Daoy (cell line): ENCODE measurements at regions not wholly inside any gene's neighbourhood (a gene's known extent, or its start where the extent isn't known, plus 50 kb on each side); places are given as distances from the start of the nearest gene placed in this dataset.
"Not testable (repeated sequence)": the region's sequence is repeated elsewhere in the genome, so short reads cannot be mapped to it uniquely, and the experiment has no call there.

ENCODE experiments used
- DNase-seq: peaks from one replicate; pipeline ENCODE4 v3.0.0-alpha.2; 2015; ENCODE audit warnings: low read depth

DNA sequence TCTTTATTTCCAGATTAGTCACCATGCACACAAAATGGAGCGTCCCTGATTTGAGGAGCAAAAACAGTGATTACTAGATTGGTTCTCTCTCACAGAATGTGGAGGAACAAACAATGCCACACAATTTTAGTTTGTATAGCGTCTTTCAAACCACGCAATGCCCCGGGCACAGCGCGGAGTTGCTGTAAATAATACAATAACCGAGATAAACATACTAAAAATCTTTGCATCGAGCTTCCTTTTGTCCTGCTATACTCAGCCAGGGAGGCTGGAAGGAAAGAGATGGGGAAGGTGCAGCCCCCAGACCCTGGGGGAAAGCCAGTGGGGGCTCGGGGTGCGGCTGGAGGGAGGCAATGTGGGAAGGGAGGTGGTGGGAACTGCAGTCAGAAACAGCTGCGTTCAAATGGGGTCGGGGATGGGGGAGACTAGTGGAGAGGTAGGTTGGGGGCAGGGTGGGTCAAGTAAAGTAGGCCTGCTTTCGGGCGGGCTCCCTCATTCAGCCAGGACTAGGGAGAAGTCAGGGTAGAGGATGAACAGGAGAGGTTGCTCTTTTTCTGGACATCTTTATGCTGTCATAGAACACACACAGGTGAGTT, 366.3 kb downstream of the RPS6KC1 start:
- no peak for DNase-seq

GRCh38 chr1:213417846-213418245, 366.8 kb downstream of the RPS6KC1 start:
- DNase-seq, result no peak

DNA sequence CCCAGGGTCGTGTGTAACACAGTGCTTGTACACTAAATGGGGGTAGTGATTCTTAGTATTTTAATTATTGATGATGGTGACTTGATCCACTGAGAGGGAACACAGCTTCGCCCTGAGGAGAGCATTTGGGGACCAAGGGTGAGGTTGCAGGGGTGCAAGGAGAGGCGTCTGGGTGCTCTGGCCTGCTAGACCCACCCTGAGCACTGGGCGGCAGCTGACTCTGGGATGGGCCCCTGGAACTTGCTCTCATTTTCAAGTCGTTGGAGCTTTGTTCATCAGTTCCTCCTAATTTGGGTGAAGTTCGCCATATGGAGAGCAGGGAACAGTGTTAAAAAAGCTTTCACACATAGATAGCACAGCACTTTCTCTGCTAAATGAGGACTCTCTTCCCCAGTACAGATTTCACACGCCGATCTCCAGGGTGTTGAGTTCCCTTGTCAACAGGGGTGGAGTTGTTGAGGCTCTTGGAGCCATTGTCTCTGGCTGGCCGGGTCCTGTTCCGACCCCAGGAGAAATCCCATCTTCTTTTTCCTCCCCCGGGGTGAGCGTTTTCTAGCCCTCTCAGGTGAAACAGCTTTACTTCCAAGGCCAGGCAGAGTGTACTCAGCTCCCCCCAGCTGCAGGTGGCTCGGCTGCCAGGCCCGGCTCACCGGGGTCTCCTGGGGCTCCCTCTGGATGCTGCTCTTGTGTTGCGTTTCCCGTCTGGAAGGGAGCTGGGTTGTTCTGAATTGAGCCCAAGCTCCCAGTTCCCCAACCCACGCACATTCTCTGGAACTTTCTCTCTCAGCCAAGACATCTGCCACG, 367.4 kb downstream of the RPS6KC1 start:
- no peak for DNase-seq

GRCh38 chr1:213419401-213420030, 368.5 kb downstream of the RPS6KC1 start:
- DNase-seq, result no peak

- DNase-seq, result not testable (repeated sequence)
These were observed 370.1 kb downstream of the RPS6KC1 start for GRCh38 chr1:213421178-213421577.

GRCh38 chr1:213423041-213423440, 372.0 kb downstream of the RPS6KC1 start:
- DNase-seq, result no peak

DNA sequence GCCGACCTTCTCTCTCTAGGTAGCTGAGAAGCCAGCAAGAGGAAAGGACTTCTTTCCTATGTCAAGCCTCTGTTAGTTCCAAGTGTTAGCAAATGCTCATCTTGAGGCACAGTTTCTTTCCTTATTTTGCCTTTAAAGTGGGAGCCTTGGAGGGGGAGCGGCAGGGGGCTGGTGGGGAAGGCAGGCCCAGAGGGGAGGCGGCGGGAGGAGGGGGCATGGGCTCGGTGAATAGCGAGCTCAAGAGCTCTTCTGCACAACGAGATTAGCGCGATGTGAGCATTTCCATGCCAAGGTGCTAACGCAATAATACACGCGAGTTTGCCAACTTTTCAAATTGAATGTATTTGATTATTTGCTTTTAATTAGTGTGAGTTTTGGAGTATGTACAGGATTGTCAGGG, 372.6 kb downstream of the RPS6KC1 start:
- no peak for DNase-seq

DNA sequence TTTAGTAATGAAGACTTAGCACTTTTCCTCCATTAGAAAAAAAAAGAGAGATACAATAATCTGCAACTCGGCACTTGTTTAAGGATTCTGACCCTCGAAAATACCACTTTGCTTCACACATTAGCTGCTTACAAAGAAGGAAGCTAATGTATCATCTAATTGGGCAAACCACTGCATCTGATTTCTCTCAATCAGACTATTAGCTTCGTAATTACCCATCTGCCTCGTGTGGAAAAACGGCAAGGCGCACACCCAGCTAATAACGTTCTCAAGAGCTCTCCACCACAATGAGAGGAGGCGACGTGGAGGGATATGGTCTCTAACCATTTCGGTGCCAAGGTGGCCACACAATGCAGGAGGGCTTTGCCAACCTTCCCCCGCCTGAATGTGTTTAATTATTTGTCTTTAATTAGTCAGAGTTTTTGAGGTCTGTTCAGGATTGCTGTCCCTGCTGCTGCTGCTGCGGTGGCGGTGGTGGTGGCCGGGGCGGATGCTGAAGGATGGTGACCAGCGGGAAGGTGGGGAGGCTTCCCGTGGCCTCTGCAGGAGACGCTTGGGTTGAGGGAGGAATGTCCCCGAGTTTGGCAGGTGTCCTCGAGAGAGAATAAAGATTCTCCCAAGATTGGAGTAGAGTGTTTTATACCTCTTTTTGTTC, 374.5 kb downstream of the RPS6KC1 start:
- no peak for DNase-seq

DNA sequence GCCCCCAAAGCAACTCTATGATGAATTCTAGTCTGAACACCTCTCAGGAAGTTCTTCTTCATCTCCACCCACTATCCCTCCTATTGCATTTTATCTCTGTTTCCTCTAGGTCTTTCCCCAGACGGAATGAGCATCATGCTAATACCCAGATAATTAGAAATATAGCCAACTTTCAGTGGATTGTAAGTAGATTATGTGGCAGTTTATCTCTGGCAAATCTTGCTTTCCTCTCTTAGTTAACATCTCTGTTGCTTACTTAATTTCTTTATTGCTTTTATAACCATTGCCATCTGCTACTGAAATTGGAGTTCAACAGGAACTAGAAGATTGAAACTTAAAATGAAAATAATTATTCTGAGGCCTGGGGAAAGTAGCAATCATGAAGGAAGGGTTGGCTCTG, 378.6 kb downstream of the RPS6KC1 start:
- no peak for DNase-seq

DNA sequence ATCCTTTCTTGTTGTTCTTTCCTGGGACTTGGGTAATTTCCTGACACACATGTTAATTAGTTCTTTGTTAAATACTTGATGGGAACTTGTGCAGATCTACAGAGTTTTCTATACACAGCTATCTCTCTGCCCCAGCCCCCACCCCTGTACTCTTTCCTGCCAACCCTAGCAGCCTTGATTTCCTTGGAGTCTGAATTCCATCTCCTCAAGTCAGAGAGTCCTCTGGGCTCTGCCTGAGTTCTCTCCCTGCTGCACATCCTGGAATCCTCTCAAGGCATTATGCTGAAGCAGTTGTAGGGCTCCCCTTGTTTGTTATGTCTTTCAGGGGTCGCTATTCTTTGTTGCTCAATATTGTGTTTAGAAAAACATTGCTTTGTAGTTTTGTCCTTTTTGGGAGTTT, 384.7 kb downstream of the RPS6KC1 start:
- no peak for DNase-seq

- DNase-seq, result no peak
These were observed 387.3 kb downstream of the RPS6KC1 start for GRCh38 chr1:213438339-213438738.

- no peak for DNase-seq
These were observed 388.7 kb downstream of the RPS6KC1 start for GRCh38 chr1:213439703-213440102.

DNA sequence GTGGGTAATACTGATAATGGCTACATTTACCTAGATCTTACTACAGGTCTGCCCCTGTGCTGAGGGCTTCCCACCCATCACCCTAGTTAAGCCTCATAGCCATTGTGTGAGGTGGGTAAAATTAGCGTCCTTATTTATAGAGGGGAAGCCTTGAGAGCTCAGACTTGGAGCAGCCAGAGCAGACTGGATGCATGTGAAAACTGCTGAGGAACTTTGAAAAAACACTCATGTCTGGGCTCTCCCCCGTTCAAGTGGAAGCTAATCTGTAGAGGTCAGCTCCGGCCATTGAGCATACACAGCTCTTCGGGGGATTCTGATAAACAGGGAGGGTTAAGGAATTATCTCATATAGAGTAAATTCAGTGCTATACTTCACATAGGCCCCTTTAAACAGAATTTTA, 389.7 kb downstream of the RPS6KC1 start:
- no peak for DNase-seq

DNA sequence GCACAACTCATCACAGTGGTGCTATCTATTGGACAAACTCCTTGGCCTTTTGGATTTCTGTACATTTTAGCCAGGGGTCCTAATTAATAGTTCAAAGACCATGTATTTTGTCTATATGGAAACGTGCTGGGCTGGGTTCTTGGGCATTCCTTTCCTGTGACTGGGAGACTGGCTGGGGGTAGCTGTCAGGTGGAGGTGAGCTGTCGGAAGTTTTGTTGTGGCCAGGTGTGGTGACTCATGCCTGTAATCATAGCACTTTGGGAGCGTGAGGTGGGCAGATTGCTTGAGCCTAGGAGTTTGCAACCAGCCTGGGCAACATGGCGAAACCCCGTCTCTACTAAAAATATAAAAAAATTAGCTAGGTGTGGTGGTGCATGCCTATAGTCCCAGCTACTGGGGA, 392.4 kb downstream of the RPS6KC1 start:
- no peak for DNase-seq

DNA sequence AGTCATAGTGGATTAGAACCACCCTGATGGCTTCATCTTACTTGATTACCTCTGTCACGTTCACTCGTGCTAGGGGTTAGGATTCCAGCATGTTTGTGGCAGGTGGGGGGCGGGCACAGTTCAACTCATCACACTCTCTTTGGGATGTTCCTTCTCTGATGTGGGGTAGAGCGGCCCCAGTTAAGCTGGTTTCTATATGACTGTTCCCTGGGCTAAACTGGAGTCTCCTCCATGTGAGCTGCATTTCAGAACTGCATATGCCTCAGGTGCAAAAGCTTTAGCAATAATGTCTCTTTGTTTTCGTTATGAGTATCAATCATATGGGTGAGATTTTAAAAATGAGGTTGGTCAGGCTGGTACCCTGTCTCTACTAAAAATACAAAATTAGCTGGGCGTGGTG, 393.2 kb downstream of the RPS6KC1 start:
- no peak for DNase-seq

DNA sequence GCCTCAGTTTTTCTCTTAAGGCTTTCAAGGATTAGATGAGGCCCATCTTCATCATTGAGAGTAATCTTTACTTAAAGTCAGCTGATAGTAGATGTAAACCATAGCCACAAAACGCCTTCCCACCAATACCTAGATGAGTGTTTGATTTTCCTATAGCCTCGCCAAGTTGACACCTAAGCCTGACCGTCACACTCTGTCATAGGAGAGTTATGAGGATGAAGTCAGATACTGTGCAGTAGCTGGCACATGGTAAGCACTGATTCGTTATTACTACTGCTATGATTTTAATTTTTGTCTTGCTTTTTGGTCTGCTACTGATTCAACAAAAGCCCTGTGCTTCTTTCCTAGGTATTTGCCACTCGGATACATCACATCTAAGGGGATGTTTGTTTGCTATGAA, 395.5 kb downstream of the RPS6KC1 start:
- DNase-seq, result no peak

- DNase-seq, result no peak
These were observed 397.3 kb downstream of the RPS6KC1 start for GRCh38 chr1:213448360-213448759.

- DNase-seq, result no peak
These were observed 397.7 kb downstream of the RPS6KC1 start for GRCh38 chr1:213448776-213449175.

- no peak for DNase-seq
These were observed 401.5 kb downstream of the RPS6KC1 start for GRCh38 chr1:213452501-213452900.

- no peak for DNase-seq
These were observed 406.1 kb downstream of the RPS6KC1 start for GRCh38 chr1:213457186-213457585.

DNA sequence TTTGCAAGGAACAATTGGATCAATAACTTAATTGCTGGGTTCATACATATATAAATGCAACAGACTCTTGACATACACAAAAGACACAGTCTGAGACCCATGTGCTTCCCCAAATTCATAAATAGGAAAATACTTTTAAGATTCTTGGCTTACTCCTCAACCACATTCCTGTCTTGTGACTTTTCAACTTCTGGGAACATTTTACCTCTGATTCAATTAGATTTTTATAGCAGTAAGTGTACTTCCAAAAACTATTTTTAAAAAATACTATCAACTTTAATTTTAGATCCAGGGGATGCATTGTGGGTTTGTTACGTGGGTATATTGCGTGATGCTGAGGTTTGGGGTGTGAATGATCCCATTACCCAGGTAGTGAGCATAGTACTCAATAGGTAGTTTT, 406.7 kb downstream of the RPS6KC1 start:
- DNase-seq, result no peak

- not testable (repeated sequence) for DNase-seq
These were observed 411.3 kb downstream of the RPS6KC1 start for GRCh38 chr1:213462374-213462773.
